Cardiac fibroblast (primary cell): ENCODE measurements at regions not wholly inside any gene's neighbourhood (a gene's known extent, or its start where the extent isn't known, plus 50 kb on each side); places are given as distances from the start of the nearest gene placed in this dataset.

Experiments used
- DNase-seq, 2 donors: peaks; one replicate each; pipeline versions ENCODE4 v3.0.0 to v3.0.0-alpha.2; 2010; ENCODE audit warnings: low read depth in 2 of 2
- H3K4me3 ChIP-seq, 2 donors: replicated peaks in 1 of 2; 1 replicate in 1 of 2; 2 replicates in 1 of 2; pipeline ENCODE4 v1.5.1; 2011; ENCODE audit warnings: low read depth in 2 of 2, low read length in 2 of 2, mild to moderate bottlenecking in 2 of 2, moderate library complexity in 1 of 2
- TF ChIP-seq, protein P1 (sequence below): IDR thresholded peaks from one replicate; pipeline ENCODE4 v1.5.1; 2011; ENCODE audit warnings: low read depth, mild to moderate bottlenecking, low read length, inconsistent platforms

DNA sequence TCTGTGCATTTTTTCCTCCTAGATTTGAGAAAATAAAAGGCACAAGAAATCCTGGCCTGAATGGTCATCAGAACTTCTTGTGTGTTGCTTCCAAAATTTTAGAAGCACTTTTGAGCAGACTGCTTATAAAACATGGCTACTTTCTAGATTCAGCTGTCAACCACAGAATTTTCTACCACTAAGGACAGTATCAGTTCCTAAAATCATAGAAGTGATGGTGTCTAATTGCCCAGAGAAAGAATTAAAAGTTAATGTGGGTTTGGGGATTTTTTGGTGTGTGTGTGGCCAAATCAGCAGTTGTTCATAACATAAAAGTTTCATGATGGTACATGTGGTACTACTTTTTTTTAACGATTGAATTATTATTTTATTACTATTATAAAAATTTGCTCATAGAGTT, 171.4 kb upstream of the SNX7 start:
- DNase-seq, result no peak
- H3K4me3 ChIP-seq, result no peak overlapping the region
- TF ChIP-seq, protein P1, sequence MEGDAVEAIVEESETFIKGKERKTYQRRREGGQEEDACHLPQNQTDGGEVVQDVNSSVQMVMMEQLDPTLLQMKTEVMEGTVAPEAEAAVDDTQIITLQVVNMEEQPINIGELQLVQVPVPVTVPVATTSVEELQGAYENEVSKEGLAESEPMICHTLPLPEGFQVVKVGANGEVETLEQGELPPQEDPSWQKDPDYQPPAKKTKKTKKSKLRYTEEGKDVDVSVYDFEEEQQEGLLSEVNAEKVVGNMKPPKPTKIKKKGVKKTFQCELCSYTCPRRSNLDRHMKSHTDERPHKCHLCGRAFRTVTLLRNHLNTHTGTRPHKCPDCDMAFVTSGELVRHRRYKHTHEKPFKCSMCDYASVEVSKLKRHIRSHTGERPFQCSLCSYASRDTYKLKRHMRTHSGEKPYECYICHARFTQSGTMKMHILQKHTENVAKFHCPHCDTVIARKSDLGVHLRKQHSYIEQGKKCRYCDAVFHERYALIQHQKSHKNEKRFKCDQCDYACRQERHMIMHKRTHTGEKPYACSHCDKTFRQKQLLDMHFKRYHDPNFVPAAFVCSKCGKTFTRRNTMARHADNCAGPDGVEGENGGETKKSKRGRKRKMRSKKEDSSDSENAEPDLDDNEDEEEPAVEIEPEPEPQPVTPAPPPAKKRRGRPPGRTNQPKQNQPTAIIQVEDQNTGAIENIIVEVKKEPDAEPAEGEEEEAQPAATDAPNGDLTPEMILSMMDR, result no peak

- TF ChIP-seq, protein P1, result no peak
- DNase-seq, result no peak
These were observed 173.9 kb upstream of the SNX7 start for GRCh38 chr1:98487620-98488019.

DNA sequence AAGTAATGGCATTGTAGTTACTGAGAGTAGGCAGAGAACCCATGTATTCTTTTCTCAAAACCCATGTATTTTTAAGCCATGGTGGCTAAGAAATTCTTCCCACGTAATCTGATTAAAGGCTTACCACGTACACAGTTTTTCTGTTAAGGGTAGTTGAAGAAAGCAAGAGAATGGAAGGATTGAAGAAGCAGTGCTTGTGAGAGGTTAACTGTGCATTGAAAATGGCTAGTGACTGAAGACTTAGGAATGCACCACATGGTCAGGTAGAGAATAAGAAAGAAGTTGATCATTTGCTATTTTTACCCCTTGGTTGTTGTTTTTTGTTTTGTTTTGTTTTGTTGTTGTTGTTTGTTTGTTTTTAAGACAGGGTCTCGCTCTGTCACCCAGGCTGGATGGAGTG, 178.9 kb upstream of the SNX7 start:
- TF ChIP-seq, protein P1, result no peak
- H3K4me3 ChIP-seq, result no peak overlapping the region
- DNase-seq, result no peak

More at GRCh38 chr1:98487620-98488019, 173.9 kb upstream of the SNX7 start:
- no peak overlapping the region for H3K4me3 ChIP-seq

GRCh38 chr1:98480271-98480670, 181.2 kb upstream of the SNX7 start:
- TF ChIP-seq, protein P1, result no peak
- no peak overlapping the region for H3K4me3 ChIP-seq
- DNase-seq, result no peak

DNA sequence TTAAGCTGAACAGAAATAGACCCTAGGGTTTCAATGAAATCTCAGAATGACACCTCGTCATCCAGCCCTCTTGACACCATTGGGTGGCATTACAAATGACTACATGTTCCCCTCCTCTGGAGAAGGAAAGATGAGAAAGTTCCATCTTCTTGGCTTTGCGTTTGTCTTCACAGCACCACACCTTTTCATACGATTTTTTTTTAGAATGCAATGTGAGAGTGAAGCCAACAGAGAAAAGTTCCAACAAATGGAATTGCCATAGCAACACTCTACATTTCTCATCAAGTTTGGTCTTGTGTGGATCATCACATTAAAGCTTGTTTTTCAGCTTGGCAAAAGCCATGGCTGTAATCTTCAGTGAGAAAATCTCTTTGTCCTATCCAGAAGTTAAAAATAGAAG, 183.4 kb upstream of the SNX7 start:
- TF ChIP-seq, protein P1, result no peak
- H3K4me3 ChIP-seq, result no peak overlapping the region
- DNase-seq, result no peak

- TF ChIP-seq, protein P1, result no peak
- no peak overlapping the region for H3K4me3 ChIP-seq
These were observed 188.6 kb upstream of the SNX7 start for GRCh38 chr1:98472878-98473277.

GRCh38 chr1:98471633-98472032, 189.9 kb upstream of the SNX7 start:
- H3K4me3 ChIP-seq, result no peak overlapping the region
- TF ChIP-seq, protein P1, result no peak
- no peak for DNase-seq

More at GRCh38 chr1:98472878-98473277, 188.6 kb upstream of the SNX7 start:
- DNase-seq, result no peak
